ENCODE measurements at regions not wholly inside any gene's neighbourhood (a gene's known extent, or its start where the extent isn't known, plus 50 kb on each side); places are given as distances from the start of the nearest gene placed in this dataset.

GRCh38 chr20:3315136-3315535 is 76.1 kb upstream of the SLC4A11 start:
- WGBS: 94% methylated on average over 2 of the region's 2 CpGs
- no peak overlapping the region for H3K27ac ChIP-seq (ENCODE audit: low read depth in 1 of 2, low read length in 1 of 2)
- no peaks in the 10 kb centered on the region for H3K27me3 ChIP-seq (ENCODE audit: control insufficient read depth in 2 of 2, insufficient read depth in 1 of 2, low read length in 1 of 2)
- DNase-seq (ENCODE audit: low read depth in 6 of 9, low spot score in 9 of 9): no peak
- no peaks in the 10 kb centered on the region for H3K36me3 ChIP-seq (ENCODE audit: control insufficient read depth in 2 of 2, insufficient read depth in 2 of 2, low read length in 1 of 2)
- H3K9me3 ChIP-seq (ENCODE audit: control insufficient read depth in 2 of 2, insufficient read depth in 1 of 2, low read length in 1 of 2): no peaks in the 10 kb centered on the region
- no peak overlapping the region for H3K4me3 ChIP-seq (ENCODE audit: low read length in 2 of 2)
- H3K4me1 ChIP-seq (ENCODE audit: control insufficient read depth in 2 of 2, insufficient read depth in 2 of 2, low read length in 2 of 2): peaks cover 0 to 3% of the 10 kb centered on the region in 2 donors

- 93% methylated on average over 1 of the region's 1 CpG for WGBS
- H3K4me3 ChIP-seq (ENCODE audit: low read length in 2 of 2): no peak overlapping the region
- peaks cover 0 to 3% of the 10 kb centered on the region in 2 donors for H3K4me1 ChIP-seq (ENCODE audit: control insufficient read depth in 2 of 2, insufficient read depth in 2 of 2, low read length in 2 of 2)
- no peaks in the 10 kb centered on the region for H3K27me3 ChIP-seq (ENCODE audit: control insufficient read depth in 2 of 2, insufficient read depth in 1 of 2, low read length in 1 of 2)
- no peaks in the 10 kb centered on the region for H3K36me3 ChIP-seq (ENCODE audit: control insufficient read depth in 2 of 2, insufficient read depth in 2 of 2, low read length in 1 of 2)
- DNase-seq (ENCODE audit: low read depth in 6 of 9, low spot score in 9 of 9): no peak
- H3K27ac ChIP-seq (ENCODE audit: low read depth in 1 of 2, low read length in 1 of 2): no peak overlapping the region
- H3K9me3 ChIP-seq (ENCODE audit: control insufficient read depth in 2 of 2, insufficient read depth in 1 of 2, low read length in 1 of 2): no peaks in the 10 kb centered on the region
Observed at GRCh38 chr20:3314391-3314790, 75.4 kb upstream of the SLC4A11 start.

DNA sequence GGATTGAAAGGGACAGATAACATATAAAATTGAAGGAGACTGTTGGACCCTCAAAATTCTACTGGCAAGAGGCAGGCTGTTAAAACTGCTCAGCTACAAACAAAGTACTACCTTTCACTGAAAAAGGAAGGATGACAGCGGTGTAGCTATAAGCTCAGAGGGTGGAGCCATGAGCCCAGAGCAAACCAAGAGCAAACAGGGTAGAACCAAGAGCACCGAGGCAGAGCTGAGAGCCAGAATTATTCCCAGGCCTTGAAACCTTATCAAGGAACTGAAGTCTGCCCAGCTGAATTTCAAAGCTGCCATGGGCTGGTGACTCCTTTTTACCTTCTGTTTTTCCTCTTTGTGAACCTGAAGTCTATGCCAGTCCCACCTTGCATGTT is 74.7 kb upstream of the SLC4A11 start:
- peaks cover 0 to 3% of the 10 kb centered on the region in 2 donors for H3K4me1 ChIP-seq (ENCODE audit: control insufficient read depth in 2 of 2, insufficient read depth in 2 of 2, low read length in 2 of 2)
- no peaks in the 10 kb centered on the region for H3K27me3 ChIP-seq (ENCODE audit: control insufficient read depth in 2 of 2, insufficient read depth in 1 of 2, low read length in 1 of 2)
- peaks cover 0 to 2% of the 10 kb centered on the region in 2 donors for H3K36me3 ChIP-seq (ENCODE audit: control insufficient read depth in 2 of 2, insufficient read depth in 2 of 2, low read length in 1 of 2)
- H3K4me3 ChIP-seq (ENCODE audit: low read length in 2 of 2): no peak overlapping the region
- H3K27ac ChIP-seq (ENCODE audit: low read depth in 1 of 2, low read length in 1 of 2): no peak overlapping the region
- no peak for DNase-seq (ENCODE audit: low read depth in 6 of 9, low spot score in 9 of 9)
- 59% methylated on average over 2 of the region's 2 CpGs for WGBS
- H3K9me3 ChIP-seq (ENCODE audit: control insufficient read depth in 2 of 2, insufficient read depth in 1 of 2, low read length in 1 of 2): no peaks in the 10 kb centered on the region

DNA sequence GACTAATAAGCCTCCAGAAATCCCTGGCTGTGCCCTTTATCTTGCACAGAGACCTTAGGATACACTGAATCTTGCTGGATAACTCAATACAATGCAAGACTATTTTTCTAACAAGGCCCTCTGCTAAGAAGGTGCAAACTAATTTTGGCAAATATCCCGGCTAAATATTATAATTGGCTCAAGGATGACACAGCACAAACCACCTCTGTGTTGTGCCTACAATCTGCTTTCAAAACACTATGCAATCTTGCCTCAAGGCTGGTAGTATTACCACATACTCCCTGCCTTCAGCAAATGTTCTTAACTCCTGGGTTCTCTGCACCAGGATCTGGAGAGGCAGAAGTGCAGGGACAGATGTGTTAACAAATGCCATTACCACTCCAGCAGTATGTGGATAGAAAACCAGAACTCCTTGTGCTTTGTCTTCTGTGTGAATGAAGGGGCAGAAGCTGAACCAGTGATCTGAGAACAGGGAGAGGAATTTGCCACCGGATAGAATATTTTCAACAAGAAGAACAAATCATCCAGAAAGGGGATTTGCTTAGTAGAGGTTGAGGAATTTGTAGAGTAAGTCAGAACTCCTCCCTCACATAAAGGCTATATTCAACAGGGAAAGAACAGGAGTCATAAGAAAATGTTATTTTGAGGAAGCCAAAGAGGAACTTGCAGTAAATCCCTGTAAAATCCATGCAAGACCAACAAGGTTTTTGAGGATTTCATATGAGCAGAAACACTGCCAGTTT is 74.1 kb upstream of the SLC4A11 start:
- no peak overlapping the region for H3K27ac ChIP-seq (ENCODE audit: low read depth in 1 of 2, low read length in 1 of 2)
- DNase-seq (ENCODE audit: low read depth in 6 of 9, low spot score in 9 of 9): no peak

GRCh38 chr20:3311623-3312022 is 72.6 kb upstream of the SLC4A11 start:
- WGBS: 88% methylated on average over 2 of the region's 2 CpGs
- H3K27ac ChIP-seq (ENCODE audit: low read depth in 1 of 2, low read length in 1 of 2): no peak overlapping the region
- peaks cover 0 to 3% of the 10 kb centered on the region in 2 donors for H3K4me1 ChIP-seq (ENCODE audit: control insufficient read depth in 2 of 2, insufficient read depth in 2 of 2, low read length in 2 of 2)
- peaks cover 0 to 7% of the 10 kb centered on the region in 2 donors for H3K36me3 ChIP-seq (ENCODE audit: control insufficient read depth in 2 of 2, insufficient read depth in 2 of 2, low read length in 1 of 2)
- DNase-seq (ENCODE audit: low read depth in 6 of 9, low spot score in 9 of 9): no peak
- no peaks in the 10 kb centered on the region for H3K9me3 ChIP-seq (ENCODE audit: control insufficient read depth in 2 of 2, insufficient read depth in 1 of 2, low read length in 1 of 2)
- no peaks in the 10 kb centered on the region for H3K27me3 ChIP-seq (ENCODE audit: control insufficient read depth in 2 of 2, insufficient read depth in 1 of 2, low read length in 1 of 2)
- no peak overlapping the region for H3K4me3 ChIP-seq (ENCODE audit: low read length in 2 of 2)

More for the DNA sequence above, 74.1 kb upstream of the SLC4A11 start:
- peaks cover 0 to 2% of the 10 kb centered on the region in 2 donors for H3K36me3 ChIP-seq (ENCODE audit: control insufficient read depth in 2 of 2, insufficient read depth in 2 of 2, low read length in 1 of 2)
- no peak overlapping the region for H3K4me3 ChIP-seq (ENCODE audit: low read length in 2 of 2)
- peaks cover 0 to 3% of the 10 kb centered on the region in 2 donors for H3K4me1 ChIP-seq (ENCODE audit: control insufficient read depth in 2 of 2, insufficient read depth in 2 of 2, low read length in 2 of 2)
- WGBS: 64% methylated on average over 2 of the region's 2 CpGs
- H3K9me3 ChIP-seq (ENCODE audit: control insufficient read depth in 2 of 2, insufficient read depth in 1 of 2, low read length in 1 of 2): no peaks in the 10 kb centered on the region
- H3K27me3 ChIP-seq (ENCODE audit: control insufficient read depth in 2 of 2, insufficient read depth in 1 of 2, low read length in 1 of 2): no peaks in the 10 kb centered on the region

DNA sequence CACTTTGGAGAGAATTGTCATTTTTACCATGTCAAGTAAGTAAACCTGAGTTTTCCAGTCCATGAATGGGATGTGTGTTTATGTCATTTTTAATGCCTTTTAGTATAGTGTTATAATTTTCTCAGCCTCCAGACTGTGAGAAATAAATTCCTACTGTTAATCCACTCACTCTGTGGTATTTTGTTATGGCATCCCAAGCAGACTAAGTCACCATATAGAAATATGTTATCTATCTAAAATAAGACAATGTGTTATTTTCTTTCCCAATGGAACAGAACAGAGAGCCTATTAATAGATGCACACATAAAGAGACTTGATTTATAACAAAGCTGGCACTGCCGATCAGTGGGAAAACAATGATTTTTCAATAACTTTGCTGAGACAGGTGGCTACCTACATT is 70.2 kb upstream of the SLC4A11 start:
- Histone ChIP-seq H3K27ac (ENCODE audit: low read depth in 1 of 2, low read length in 1 of 2) (no peak overlapping the region), H3K4me1 (ENCODE audit: control insufficient read depth in 2 of 2, insufficient read depth in 2 of 2, low read length in 2 of 2) (peaks cover 0 to 3% of the 10 kb centered on the region in 2 donors), H3K36me3 (ENCODE audit: control insufficient read depth in 2 of 2, insufficient read depth in 2 of 2, low read length in 1 of 2) (peaks cover 0 to 9% of the 10 kb centered on the region in 2 donors), H3K27me3 (ENCODE audit: control insufficient read depth in 2 of 2, insufficient read depth in 1 of 2, low read length in 1 of 2) (no peaks in the 10 kb centered on the region), H3K4me3 (ENCODE audit: low read length in 2 of 2) (no peak overlapping the region), H3K9me3 (ENCODE audit: control insufficient read depth in 2 of 2, insufficient read depth in 1 of 2, low read length in 1 of 2) (no peaks in the 10 kb centered on the region)
- 99% methylated on average over 1 of the region's 1 CpG for WGBS
- no peak for DNase-seq (ENCODE audit: low read depth in 6 of 9, low spot score in 9 of 9)

DNA sequence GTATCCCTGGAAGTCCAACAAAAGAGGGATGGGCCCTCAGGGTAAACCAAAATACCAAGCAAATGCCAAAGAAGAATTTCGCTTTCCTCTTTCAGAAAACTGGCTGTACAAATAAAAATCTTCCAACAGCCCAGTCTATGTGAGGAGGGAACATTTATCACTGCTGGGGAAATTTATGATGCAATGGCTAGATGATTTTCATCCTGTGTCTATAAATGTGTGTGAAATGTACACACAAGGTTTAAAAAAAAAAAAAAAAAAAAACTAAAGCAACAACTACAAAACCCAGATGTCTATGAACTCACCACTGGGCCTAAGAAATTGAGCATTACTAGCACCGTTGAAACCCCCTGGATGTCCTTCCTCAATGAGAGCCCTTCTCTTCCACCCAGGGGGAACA is 68.7 kb upstream of the SLC4A11 start:
- no peak overlapping the region for H3K27ac ChIP-seq (ENCODE audit: low read depth in 1 of 2, low read length in 1 of 2)
- H3K4me1 ChIP-seq (ENCODE audit: control insufficient read depth in 2 of 2, insufficient read depth in 2 of 2, low read length in 2 of 2): no peaks in the 10 kb centered on the region
- WGBS: 97% methylated on average over 2 of the region's 2 CpGs

DNA sequence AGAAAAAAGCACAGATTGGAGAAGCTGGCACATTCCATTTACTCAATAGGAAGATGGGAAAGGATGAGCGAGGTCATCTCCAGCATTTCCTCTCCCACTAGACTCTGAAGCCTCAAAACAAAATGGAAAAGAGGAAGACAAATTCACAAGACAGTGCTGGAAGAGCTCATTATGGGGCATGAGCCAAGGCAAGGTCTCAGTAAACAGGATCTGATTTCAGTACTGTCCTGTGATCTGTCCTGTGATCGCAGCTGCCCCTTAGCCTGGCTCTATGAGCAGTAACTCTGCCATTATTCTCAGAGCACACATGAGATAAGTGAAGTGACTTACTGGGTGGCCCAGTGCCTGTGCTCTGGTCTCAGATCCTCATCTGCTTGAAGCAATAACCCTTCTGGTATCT is 68.1 kb upstream of the SLC4A11 start:
- Histone ChIP-seq H3K27me3 (ENCODE audit: control insufficient read depth in 2 of 2, insufficient read depth in 1 of 2, low read length in 1 of 2) (no peaks in the 10 kb centered on the region), H3K4me1 (ENCODE audit: control insufficient read depth in 2 of 2, insufficient read depth in 2 of 2, low read length in 2 of 2) (no peaks in the 10 kb centered on the region), H3K4me3 (ENCODE audit: low read length in 2 of 2) (no peak overlapping the region), H3K36me3 (ENCODE audit: control insufficient read depth in 2 of 2, insufficient read depth in 2 of 2, low read length in 1 of 2) (peaks cover 0 to 9% of the 10 kb centered on the region in 2 donors), H3K27ac (ENCODE audit: low read depth in 1 of 2, low read length in 1 of 2) (no peak overlapping the region), H3K9me3 (ENCODE audit: control insufficient read depth in 2 of 2, insufficient read depth in 1 of 2, low read length in 1 of 2) (no peaks in the 10 kb centered on the region)
- WGBS: 98% methylated on average over 2 of the region's 2 CpGs
- DNase-seq (ENCODE audit: low read depth in 6 of 9, low spot score in 9 of 9): no peak

More for the DNA sequence above, 68.7 kb upstream of the SLC4A11 start:
- no peak for DNase-seq (ENCODE audit: low read depth in 6 of 9, low spot score in 9 of 9)
- no peak overlapping the region for H3K4me3 ChIP-seq (ENCODE audit: low read length in 2 of 2)
- H3K9me3 ChIP-seq (ENCODE audit: control insufficient read depth in 2 of 2, insufficient read depth in 1 of 2, low read length in 1 of 2): no peaks in the 10 kb centered on the region
- no peaks in the 10 kb centered on the region for H3K27me3 ChIP-seq (ENCODE audit: control insufficient read depth in 2 of 2, insufficient read depth in 1 of 2, low read length in 1 of 2)
- H3K36me3 ChIP-seq (ENCODE audit: control insufficient read depth in 2 of 2, insufficient read depth in 2 of 2, low read length in 1 of 2): peaks cover 0 to 9% of the 10 kb centered on the region in 2 donors

DNA sequence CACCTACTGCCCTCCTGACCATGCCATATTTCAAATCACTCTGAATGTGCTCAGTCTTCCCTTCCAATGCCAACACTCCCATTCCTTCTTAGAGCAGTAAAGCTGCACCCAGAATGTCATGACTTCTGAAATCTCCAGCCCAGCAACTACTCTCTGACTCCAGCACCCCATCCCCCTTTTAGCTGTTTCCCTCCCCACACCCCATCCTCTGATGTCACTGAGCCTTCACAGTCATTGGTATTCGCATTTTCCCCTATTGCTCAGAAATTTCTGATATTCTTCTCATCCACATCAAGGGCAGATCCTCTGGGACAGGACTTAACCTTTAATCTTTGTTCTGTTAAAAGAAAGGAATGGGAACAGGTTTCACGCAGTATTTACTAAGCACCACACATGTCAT is 67.1 kb upstream of the SLC4A11 start:
- DNase-seq (ENCODE audit: low read depth in 6 of 9, low spot score in 9 of 9): no peak
- peaks cover 0 to 9% of the 10 kb centered on the region in 2 donors for H3K36me3 ChIP-seq (ENCODE audit: control insufficient read depth in 2 of 2, insufficient read depth in 2 of 2, low read length in 1 of 2)
- H3K4me1 ChIP-seq (ENCODE audit: control insufficient read depth in 2 of 2, insufficient read depth in 2 of 2, low read length in 2 of 2): no peaks in the 10 kb centered on the region
- 98% methylated on average over 2 of the region's 2 CpGs for WGBS
- no peak overlapping the region for H3K27ac ChIP-seq (ENCODE audit: low read depth in 1 of 2, low read length in 1 of 2)
- H3K4me3 ChIP-seq (ENCODE audit: low read length in 2 of 2): no peak overlapping the region
- no peaks in the 10 kb centered on the region for H3K27me3 ChIP-seq (ENCODE audit: control insufficient read depth in 2 of 2, insufficient read depth in 1 of 2, low read length in 1 of 2)
- no peaks in the 10 kb centered on the region for H3K9me3 ChIP-seq (ENCODE audit: control insufficient read depth in 2 of 2, insufficient read depth in 1 of 2, low read length in 1 of 2)
